OCI-LY7 (cell line): ENCODE measurements at regions not wholly inside any gene's neighbourhood (a gene's known extent, or its start where the extent isn't known, plus 50 kb on each side); places are given as distances from the start of the nearest gene placed in this dataset.

Experiments used
- EZH2phosphoT487 ChIP-seq: fragments of 200-600 bp; sonication (generic); IDR thresholded peaks from 2 replicates; pipeline ENCODE4 v1.6.1; 2018; ENCODE audit warnings: low read depth, borderline replicate concordance, mild to moderate bottlenecking, mixed run types, antibody characterized with exemption, low read length, moderate library complexity, mixed read lengths
- TF ChIP-seq, protein P1 (sequence below): fragments of 200-600 bp; sonication (generic); conservative IDR thresholded peaks from 2 replicates; pipeline ENCODE4 v1.5.1; 2014; ENCODE audit warnings: mild to moderate bottlenecking, antibody characterized with exemption, low read length, moderate library complexity, mixed read lengths

DNA sequence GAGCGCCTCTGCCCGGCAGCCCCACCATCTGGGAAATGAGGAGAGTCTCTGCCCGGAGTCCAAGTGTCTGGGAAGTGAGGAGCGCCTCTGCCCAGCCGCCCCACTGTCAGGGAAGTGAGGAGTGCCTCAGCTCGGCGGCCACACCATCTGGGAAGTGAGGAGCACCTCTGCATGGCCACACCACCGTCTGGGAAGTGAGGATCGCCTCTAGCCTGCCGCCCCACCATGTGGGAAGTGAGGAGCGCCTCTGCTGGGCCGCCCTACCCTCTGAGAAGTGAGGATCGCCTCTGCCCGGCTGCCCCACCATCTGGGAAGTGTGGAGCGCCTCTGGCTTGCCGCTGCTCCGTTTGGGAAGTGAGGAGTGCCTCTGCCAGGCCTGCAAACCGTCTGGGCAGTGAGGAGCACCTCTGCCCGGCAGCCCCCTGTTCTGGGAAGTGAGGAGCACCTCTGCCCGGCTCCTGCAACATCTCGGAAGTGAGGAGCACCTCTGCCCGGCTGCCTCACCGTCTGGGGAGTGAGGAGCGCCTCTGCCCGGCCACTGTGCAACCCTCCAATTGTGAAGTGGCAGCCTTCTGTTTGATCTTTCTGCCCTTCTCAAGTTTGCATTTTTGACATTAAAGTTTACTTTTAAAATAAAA, 60.8 kb upstream of the CEACAM21 start:
- TF ChIP-seq, protein P1, sequence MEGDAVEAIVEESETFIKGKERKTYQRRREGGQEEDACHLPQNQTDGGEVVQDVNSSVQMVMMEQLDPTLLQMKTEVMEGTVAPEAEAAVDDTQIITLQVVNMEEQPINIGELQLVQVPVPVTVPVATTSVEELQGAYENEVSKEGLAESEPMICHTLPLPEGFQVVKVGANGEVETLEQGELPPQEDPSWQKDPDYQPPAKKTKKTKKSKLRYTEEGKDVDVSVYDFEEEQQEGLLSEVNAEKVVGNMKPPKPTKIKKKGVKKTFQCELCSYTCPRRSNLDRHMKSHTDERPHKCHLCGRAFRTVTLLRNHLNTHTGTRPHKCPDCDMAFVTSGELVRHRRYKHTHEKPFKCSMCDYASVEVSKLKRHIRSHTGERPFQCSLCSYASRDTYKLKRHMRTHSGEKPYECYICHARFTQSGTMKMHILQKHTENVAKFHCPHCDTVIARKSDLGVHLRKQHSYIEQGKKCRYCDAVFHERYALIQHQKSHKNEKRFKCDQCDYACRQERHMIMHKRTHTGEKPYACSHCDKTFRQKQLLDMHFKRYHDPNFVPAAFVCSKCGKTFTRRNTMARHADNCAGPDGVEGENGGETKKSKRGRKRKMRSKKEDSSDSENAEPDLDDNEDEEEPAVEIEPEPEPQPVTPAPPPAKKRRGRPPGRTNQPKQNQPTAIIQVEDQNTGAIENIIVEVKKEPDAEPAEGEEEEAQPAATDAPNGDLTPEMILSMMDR = no peak
- TF ChIP-seq EZH2phosphoT487 = no peak
